ENCODE measurements at regions not wholly inside any gene's neighbourhood (a gene's known extent, or its start where the extent isn't known, plus 50 kb on each side); places are given as distances from the start of the nearest gene placed in this dataset.

GRCh38 chr11:33622806-33623205, 77.8 kb downstream of the C11orf91 start:
- TF ChIP-seq CTCF (IDR thresholded peaks at IDR 0.05) (no peak), POLR2AphosphoS5 (IDR thresholded peaks at IDR 0.05) (no peak), POLR2A (IDR thresholded peaks at IDR 0.05) (no peak)
